Prostate gland (tissue), 2 donors: ENCODE measurements at regions not wholly inside any gene's neighbourhood (a gene's known extent, or its start where the extent isn't known, plus 50 kb on each side); places are given as distances from the start of the nearest gene placed in this dataset.

Experiments
- POLR2AphosphoS5 ChIP-seq: sonication (generic); formaldehyde crosslinking; IDR thresholded peaks from one replicate; pipeline ENCODE4 v1.6.1; 2017; ENCODE audit warnings: antibody characterized with exemption
- TF ChIP-seq, protein P1 (sequence below), 4 experiments: fragments of 200-600 bp in 2 of 4; fragments of 450-650 bp in 2 of 4; sonication (generic) in 2 of 4; IDR thresholded peaks; 1 replicate in 3 of 4; 2 replicates in 1 of 4; pipeline ENCODE4 v1.5.1; 2016 to 2019; ENCODE audit warnings: antibody characterized with exemption in 4 of 4, mild to moderate bottlenecking in 2 of 4, moderate library complexity in 2 of 4

DNA sequence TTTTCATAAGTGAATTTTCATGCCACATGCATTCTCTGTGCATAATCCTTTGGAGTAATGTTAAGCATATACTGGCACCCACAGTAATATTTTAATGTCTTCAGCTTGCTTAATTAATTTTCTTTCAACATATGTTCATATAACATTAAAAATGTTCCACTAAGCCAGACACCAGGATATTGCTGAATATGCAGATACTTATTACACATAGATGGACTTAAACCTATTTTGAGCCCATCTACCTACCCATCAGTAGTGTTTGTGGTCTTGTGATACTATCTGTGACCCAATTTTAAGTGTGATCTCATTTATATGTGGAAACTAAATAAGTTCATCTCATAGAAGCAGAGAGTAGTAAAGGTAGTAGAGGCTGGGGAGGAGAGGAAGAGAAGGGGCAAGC is 379.5 kb upstream of the JAG1 start:
- TF ChIP-seq, protein P1, sequence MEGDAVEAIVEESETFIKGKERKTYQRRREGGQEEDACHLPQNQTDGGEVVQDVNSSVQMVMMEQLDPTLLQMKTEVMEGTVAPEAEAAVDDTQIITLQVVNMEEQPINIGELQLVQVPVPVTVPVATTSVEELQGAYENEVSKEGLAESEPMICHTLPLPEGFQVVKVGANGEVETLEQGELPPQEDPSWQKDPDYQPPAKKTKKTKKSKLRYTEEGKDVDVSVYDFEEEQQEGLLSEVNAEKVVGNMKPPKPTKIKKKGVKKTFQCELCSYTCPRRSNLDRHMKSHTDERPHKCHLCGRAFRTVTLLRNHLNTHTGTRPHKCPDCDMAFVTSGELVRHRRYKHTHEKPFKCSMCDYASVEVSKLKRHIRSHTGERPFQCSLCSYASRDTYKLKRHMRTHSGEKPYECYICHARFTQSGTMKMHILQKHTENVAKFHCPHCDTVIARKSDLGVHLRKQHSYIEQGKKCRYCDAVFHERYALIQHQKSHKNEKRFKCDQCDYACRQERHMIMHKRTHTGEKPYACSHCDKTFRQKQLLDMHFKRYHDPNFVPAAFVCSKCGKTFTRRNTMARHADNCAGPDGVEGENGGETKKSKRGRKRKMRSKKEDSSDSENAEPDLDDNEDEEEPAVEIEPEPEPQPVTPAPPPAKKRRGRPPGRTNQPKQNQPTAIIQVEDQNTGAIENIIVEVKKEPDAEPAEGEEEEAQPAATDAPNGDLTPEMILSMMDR (IDR thresholded peaks at IDR 0.05) = no peak
- TF ChIP-seq POLR2AphosphoS5 = no peak
